ENCODE measurements at regions not wholly inside any gene's neighbourhood (a gene's known extent, or its start where the extent isn't known, plus 50 kb on each side); places are given as distances from the start of the nearest gene placed in this dataset.

DNA sequence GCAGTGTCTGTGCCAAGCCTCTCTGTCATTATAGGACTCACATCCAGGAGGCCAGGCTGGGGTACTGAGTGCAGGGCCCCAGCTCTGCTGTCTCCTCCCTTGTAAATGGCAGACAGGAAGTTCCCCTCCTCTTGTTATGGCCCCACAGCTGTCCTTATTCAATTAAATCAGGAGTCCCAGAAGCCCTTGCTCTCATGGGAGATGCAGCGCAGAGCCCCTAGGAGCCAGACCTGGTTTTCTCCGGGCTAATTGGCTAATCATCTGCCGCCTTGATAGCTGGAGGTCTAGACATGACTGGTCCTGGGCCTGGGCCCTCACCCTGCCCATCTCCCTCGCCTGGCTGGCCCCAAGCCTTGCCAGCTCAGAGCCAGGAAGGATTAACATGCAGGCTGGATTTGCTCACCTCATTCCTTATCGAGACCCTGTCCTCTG lies 172.0 kb downstream of the VEGFA start:
- intact Hi-C loops (cut with micrococcal nuclease), result no loop called here
- dilution Hi-C loops (cut with MboI; ENCODE audit: extremely low pct_ligation_motif_present, low sequenced_read_pairs), result no loop called here
- H3K36me3 ChIP-seq (ENCODE audit: control insufficient read depth in 2 of 2, extremely low read depth in 1 of 2, insufficient read depth in 2 of 2, low read length in 2 of 2), result no peaks in the 10 kb centered on the region
- no peak overlapping the region for H2AFZ ChIP-seq (ENCODE audit: low read depth, low read length)
- H3K27ac ChIP-seq (ENCODE audit: insufficient read depth, low read depth, low read length), result no peak overlapping the region
- H4K20me1 ChIP-seq (replicated peaks; ENCODE audit: control insufficient read depth, extremely low read depth, insufficient read depth, low read length), result no peaks in the 10 kb centered on the region
- ChIA-PET POLR2A (no interaction called here), CTCF (interaction anchor here (1.3 to 4.3 kb wide), 2 partner anchors 11 to 137 kb away, joined by 5 to 22 read pairs; no protein-coding TSS in a partner anchor)
- no peaks in the 10 kb centered on the region for H3K27me3 ChIP-seq (ENCODE audit: control insufficient read depth in 2 of 2, insufficient read depth in 2 of 2, low read length in 2 of 2)
- FAIRE-seq (no peak), DNase-seq (ENCODE audit: low read depth, low spot score) (no peak)
- no peak overlapping the region for H3K9ac ChIP-seq (replicated peaks; ENCODE audit: extremely low read depth, insufficient read depth, low read length)
- no peaks in the 10 kb centered on the region for H3K9me3 ChIP-seq (replicated peaks; ENCODE audit: control insufficient read depth, insufficient read depth, low read length)
- H3K79me2 ChIP-seq (ENCODE audit: control insufficient read depth, insufficient read depth, low read length), result no peaks in the 10 kb centered on the region
- H3K9me1 ChIP-seq (replicated peaks; ENCODE audit: control insufficient read depth, extremely low read depth, insufficient read depth, low read length), result no peaks in the 10 kb centered on the region
- no peak overlapping the region for H3K4me3 ChIP-seq (replicated peaks in 1 of 3; ENCODE audit: insufficient read depth in 1 of 3, low read depth in 1 of 3, low read length in 3 of 3)
- no peak for TF ChIP-seq GATA2 (IDR thresholded peaks at IDR 0.05; ENCODE audit: insufficient read depth, insufficient read length, low read depth, low read length)
- no peak for TF ChIP-seq MYC (IDR thresholded peaks at IDR 0.05; ENCODE audit: low read depth, low read length)
- no peak for TF ChIP-seq FOS (IDR thresholded peaks at IDR 0.05; ENCODE audit: borderline replicate concordance, insufficient read depth, low read length)
- TF ChIP-seq, protein P1, sequence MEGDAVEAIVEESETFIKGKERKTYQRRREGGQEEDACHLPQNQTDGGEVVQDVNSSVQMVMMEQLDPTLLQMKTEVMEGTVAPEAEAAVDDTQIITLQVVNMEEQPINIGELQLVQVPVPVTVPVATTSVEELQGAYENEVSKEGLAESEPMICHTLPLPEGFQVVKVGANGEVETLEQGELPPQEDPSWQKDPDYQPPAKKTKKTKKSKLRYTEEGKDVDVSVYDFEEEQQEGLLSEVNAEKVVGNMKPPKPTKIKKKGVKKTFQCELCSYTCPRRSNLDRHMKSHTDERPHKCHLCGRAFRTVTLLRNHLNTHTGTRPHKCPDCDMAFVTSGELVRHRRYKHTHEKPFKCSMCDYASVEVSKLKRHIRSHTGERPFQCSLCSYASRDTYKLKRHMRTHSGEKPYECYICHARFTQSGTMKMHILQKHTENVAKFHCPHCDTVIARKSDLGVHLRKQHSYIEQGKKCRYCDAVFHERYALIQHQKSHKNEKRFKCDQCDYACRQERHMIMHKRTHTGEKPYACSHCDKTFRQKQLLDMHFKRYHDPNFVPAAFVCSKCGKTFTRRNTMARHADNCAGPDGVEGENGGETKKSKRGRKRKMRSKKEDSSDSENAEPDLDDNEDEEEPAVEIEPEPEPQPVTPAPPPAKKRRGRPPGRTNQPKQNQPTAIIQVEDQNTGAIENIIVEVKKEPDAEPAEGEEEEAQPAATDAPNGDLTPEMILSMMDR (IDR thresholded peaks at IDR 0.05; ENCODE audit: extremely low read depth in 1 of 2, insufficient read depth in 1 of 2, low read depth in 1 of 2, low read length in 2 of 2), result no peak
- H3K4me2 ChIP-seq (ENCODE audit: insufficient read depth, low read length), result no peak overlapping the region
- H3K4me1 ChIP-seq (ENCODE audit: control insufficient read depth, extremely low read depth, insufficient read depth, low read length), result no peaks in the 10 kb centered on the region
- BruUV-seq (replicated peaks), result no TSS peak

DNA sequence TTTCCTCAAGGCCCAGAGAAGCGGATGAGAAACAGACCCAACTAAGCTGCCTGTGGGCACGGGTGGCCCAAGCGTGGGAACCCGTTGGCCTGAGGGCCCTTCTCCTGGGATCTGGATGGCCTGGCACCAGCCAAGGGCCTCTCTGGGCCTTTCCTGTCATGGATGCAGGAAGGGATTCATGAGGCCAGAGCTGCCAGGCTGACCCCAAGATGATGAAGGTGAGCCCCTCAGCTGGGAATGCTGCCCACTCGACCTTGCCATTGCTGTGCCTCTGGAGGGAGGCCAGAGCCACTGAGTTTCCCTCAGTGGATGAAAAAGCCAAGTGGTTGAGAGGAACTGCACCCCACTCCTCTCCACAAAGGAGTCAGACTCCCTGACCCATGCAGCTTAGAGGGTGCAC lies 171.2 kb downstream of the VEGFA start:
- no peak overlapping the region for H3K4me3 ChIP-seq (replicated peaks in 1 of 3; ENCODE audit: insufficient read depth in 1 of 3, low read depth in 1 of 3, low read length in 3 of 3)
- intact Hi-C loops (cut with micrococcal nuclease) (no loop called here), dilution Hi-C loops (cut with MboI; ENCODE audit: extremely low pct_ligation_motif_present, low sequenced_read_pairs) (no loop called here)

More for the DNA sequence above, 171.2 kb downstream of the VEGFA start:
- Histone ChIP-seq H3K4me2 (ENCODE audit: insufficient read depth, low read length) (no peak overlapping the region), H3K27me3 (ENCODE audit: control insufficient read depth in 2 of 2, insufficient read depth in 2 of 2, low read length in 2 of 2) (no peaks in the 10 kb centered on the region), H3K9me1 (replicated peaks; ENCODE audit: control insufficient read depth, extremely low read depth, insufficient read depth, low read length) (no peaks in the 10 kb centered on the region), H3K9me3 (replicated peaks; ENCODE audit: control insufficient read depth, insufficient read depth, low read length) (no peaks in the 10 kb centered on the region), H4K20me1 (replicated peaks; ENCODE audit: control insufficient read depth, extremely low read depth, insufficient read depth, low read length) (no peaks in the 10 kb centered on the region), H3K27ac (ENCODE audit: insufficient read depth, low read depth, low read length) (no peak overlapping the region), H3K36me3 (ENCODE audit: control insufficient read depth in 2 of 2, extremely low read depth in 1 of 2, insufficient read depth in 2 of 2, low read length in 2 of 2) (no peaks in the 10 kb centered on the region), H3K4me1 (ENCODE audit: control insufficient read depth, extremely low read depth, insufficient read depth, low read length) (no peaks in the 10 kb centered on the region), H3K79me2 (ENCODE audit: control insufficient read depth, insufficient read depth, low read length) (no peaks in the 10 kb centered on the region), H3K9ac (replicated peaks; ENCODE audit: extremely low read depth, insufficient read depth, low read length) (no peak overlapping the region), H2AFZ (ENCODE audit: low read depth, low read length) (no peak overlapping the region)
- FAIRE-seq, result no peak
- TF ChIP-seq JUN (IDR thresholded peaks at IDR 0.05; ENCODE audit: borderline replicate concordance, insufficient read depth, insufficient read length, low read depth) (no peak), POLR2AphosphoS5 (IDR thresholded peaks at IDR 0.05; ENCODE audit: insufficient read depth, low read depth, low read length) (no peak), EZH2 (IDR thresholded peaks at IDR 0.05; ENCODE audit: borderline replicate concordance, low read depth, low read length, severe bottlenecking) (no peak), FOS (IDR thresholded peaks at IDR 0.05; ENCODE audit: borderline replicate concordance, insufficient read depth, low read length) (no peak), MYC (IDR thresholded peaks at IDR 0.05; ENCODE audit: low read depth, low read length) (no peak), GATA2 (IDR thresholded peaks at IDR 0.05; ENCODE audit: insufficient read depth, insufficient read length, low read depth, low read length) (no peak), POLR2A (IDR thresholded peaks at IDR 0.05; ENCODE audit: low read depth, low read length) (no peak)
- TF ChIP-seq, protein P2, sequence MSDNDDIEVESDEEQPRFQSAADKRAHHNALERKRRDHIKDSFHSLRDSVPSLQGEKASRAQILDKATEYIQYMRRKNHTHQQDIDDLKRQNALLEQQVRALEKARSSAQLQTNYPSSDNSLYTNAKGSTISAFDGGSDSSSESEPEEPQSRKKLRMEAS (IDR thresholded peaks at IDR 0.05; ENCODE audit: insufficient read depth, insufficient read length), result no peak
- TF ChIP-seq, protein P1 (IDR thresholded peaks at IDR 0.05; ENCODE audit: extremely low read depth in 1 of 2, insufficient read depth in 1 of 2, low read depth in 1 of 2, low read length in 2 of 2), result no peak
- CTCF ChIA-PET, result interaction anchor here (1.1 to 4.3 kb wide), 5 partner anchors 9 to 138 kb away, joined by 3 to 22 read pairs (median 5); no protein-coding TSS in a partner anchor
- no TSS peak for BruUV-seq (replicated peaks)
- POLR2A ChIA-PET, result no interaction called here
- DNase-seq (ENCODE audit: low read depth, low spot score), result no peak

Data from endothelial cell of umbilical vein (primary cell).